Stomach (tissue), 8 donors: ENCODE measurements at regions not wholly inside any gene's neighbourhood (a gene's known extent, or its start where the extent isn't known, plus 50 kb on each side); places are given as distances from the start of the nearest gene placed in this dataset.

ENCODE experiments used
- DNase-seq, 2 donors: peaks; one replicate each; pipeline versions ENCODE4 v3.0.0 to v3.0.0-alpha.2; 2013 to 2019
- H3K27ac ChIP-seq, 5 donors: fragments of 200-600 bp in 4 of 5; sonication (generic) in 4 of 5; one replicate each; pipeline ENCODE4 v1.5.1; 2013 to 2019; ENCODE audit warnings: mild to moderate bottlenecking in 1 of 5, moderate library complexity in 1 of 5
- H3K27me3 ChIP-seq, 3 donors: fragments of 200-600 bp; sonication (generic); one replicate each; pipeline ENCODE4 v1.5.1; 2017 to 2019; ENCODE audit warnings: mixed run types in 1 of 3
- H3K36me3 ChIP-seq, 4 donors: fragments of 200-600 bp; sonication (generic); 1 replicate in 3 of 4; 2 replicates in 1 of 4; pipeline ENCODE4 v1.5.1; 2016 to 2019
- H3K4me1 ChIP-seq, 4 donors: fragments of 200-600 bp; sonication (generic); one replicate each; pipeline ENCODE4 v1.5.1; 2016 to 2019
- H3K4me3 ChIP-seq, 4 donors: fragments of 200-600 bp; sonication (generic) in 3 of 4; one replicate each; pipeline ENCODE4 v1.5.1; 2016 to 2019; ENCODE audit warnings: mild to moderate bottlenecking in 1 of 4
- H3K9me3 ChIP-seq, 4 donors: fragments of 200-600 bp; sonication (generic); one replicate each; pipeline ENCODE4 v1.5.1; 2016 to 2019
- EP300 ChIP-seq: sonication (generic); formaldehyde crosslinking; IDR thresholded peaks from one replicate; pipeline ENCODE4 v1.6.1; 2017; ENCODE audit warnings: antibody characterized with exemption
- POLR2A ChIP-seq, 4 donors: fragments of 450-650 bp; IDR thresholded peaks; one replicate each; pipeline ENCODE4 v1.6.1; 2016; ENCODE audit warnings: antibody characterized with exemption in 4 of 4, control low read depth in 2 of 4, mild to moderate bottlenecking in 1 of 4, moderate library complexity in 1 of 4
- POLR2AphosphoS5 ChIP-seq, 3 donors: sonication (generic); formaldehyde crosslinking; IDR thresholded peaks; one replicate each; pipeline ENCODE4 v1.6.1; 2016; ENCODE audit warnings: antibody characterized with exemption in 3 of 3
- WGBS, 5 donors: extraction: QIAGEN DNeasy Blood & Tissue Kit in 3 of 5; methylation state at CpG; one replicate each; pipeline versions ENCODE4 v1.1.5 to v1.1.7; 2013 to 2018; 5-methylcytosine and 5-hydroxymethylcytosine counted together
- intact Hi-C: fragments of 100-400 bp; cut with DNase I; formaldehyde crosslinking; loops from one replicate; pipeline ENCODE4 v1.15.1; 2023; ENCODE audit warnings: low total_unique reads
- TF ChIP-seq, protein P1 (sequence below), 7 experiments: fragments of 450-650 bp in 4 of 7; fragments of 200-600 bp in 3 of 7; sonication (generic) in 3 of 7; IDR thresholded peaks; one replicate each; pipeline ENCODE4 v1.5.1; 2016 to 2019; ENCODE audit warnings: antibody characterized with exemption in 7 of 7, control low read depth in 2 of 7, mild to moderate bottlenecking in 1 of 7
- donor health status: healthy with polysubstance abuse.
- donor health status: Bipolar disorder and iron deficiency.
- donor health status: healthy.

DNA sequence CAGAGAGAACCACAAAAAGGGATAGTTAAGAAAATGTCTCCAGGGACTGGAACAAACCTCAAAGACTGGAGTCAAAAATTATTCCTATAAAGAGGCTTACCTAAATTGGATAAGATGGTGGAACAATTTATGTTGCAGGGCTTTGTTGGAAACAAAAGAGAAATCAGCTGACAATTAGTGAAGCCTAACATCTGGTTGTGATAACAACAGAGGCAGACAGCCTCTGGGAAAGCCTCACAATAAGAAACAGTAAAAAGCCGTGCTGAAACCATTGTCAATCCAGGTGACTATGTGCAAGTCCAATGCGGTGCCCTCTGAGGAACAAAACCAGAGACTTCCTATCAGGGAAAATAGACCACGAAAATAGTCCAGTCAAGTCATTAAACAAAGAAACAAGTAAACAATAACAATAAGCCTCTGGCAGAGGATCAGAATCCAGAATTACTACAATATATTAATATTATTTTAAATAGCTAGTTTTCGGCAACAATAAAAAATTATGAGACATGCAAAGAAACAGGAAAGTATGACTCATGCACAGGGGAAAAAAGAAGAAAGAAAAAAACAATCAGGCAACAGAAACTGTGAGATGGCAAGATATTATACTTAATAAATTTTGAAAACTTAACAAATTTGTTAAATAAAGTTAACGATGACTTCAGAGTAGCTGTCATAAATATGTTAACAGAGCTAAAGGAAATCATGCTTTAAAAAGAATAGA lies 99.7 kb upstream of the RXFP2 start:
- Histone ChIP-seq H3K9me3 (peaks cover 0 to 17% (median 7%) of the 10 kb centered on the region in 4 donors), H3K27ac (no peak overlapping the region), H3K36me3 (no peaks in the 10 kb centered on the region), H3K4me1 (no peaks in the 10 kb centered on the region), H3K27me3 (no peaks in the 10 kb centered on the region), H3K4me3 (no peak overlapping the region)
- TF ChIP-seq EP300 (no peak), POLR2A (IDR thresholded peaks at IDR 0.05) (no peak), POLR2AphosphoS5 (IDR thresholded peaks at IDR 0.05) (no peak)
- TF ChIP-seq, protein P1, sequence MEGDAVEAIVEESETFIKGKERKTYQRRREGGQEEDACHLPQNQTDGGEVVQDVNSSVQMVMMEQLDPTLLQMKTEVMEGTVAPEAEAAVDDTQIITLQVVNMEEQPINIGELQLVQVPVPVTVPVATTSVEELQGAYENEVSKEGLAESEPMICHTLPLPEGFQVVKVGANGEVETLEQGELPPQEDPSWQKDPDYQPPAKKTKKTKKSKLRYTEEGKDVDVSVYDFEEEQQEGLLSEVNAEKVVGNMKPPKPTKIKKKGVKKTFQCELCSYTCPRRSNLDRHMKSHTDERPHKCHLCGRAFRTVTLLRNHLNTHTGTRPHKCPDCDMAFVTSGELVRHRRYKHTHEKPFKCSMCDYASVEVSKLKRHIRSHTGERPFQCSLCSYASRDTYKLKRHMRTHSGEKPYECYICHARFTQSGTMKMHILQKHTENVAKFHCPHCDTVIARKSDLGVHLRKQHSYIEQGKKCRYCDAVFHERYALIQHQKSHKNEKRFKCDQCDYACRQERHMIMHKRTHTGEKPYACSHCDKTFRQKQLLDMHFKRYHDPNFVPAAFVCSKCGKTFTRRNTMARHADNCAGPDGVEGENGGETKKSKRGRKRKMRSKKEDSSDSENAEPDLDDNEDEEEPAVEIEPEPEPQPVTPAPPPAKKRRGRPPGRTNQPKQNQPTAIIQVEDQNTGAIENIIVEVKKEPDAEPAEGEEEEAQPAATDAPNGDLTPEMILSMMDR (IDR thresholded peaks at IDR 0.05), result no peak
- WGBS, 5 donors, result 71 to 81% (median 73%) methylated on average over 5 of the region's 5 CpGs
- no peak for DNase-seq
- intact Hi-C loops, result no loop called here

DNA sequence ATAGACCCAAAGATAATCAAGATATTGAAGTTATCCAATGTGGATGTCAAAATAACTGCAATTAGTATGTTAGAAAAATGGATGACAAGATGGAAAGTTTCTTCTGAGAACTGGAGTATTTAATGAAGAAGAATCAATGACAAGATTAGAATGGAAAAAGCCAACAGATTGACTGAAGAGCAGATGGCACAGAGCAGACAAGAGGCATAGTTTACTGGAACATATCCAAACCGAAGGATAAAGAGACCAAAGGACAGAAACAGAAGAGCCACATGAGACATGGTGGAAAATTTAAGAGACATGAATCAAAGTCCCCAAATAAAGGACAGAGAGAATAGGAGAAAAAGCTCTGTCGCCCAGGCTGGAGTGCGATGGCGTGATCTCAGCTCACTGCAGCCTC lies 89.6 kb upstream of the RXFP2 start:
- H3K4me3 ChIP-seq, result no peak overlapping the region
- H3K27me3 ChIP-seq, result no peaks in the 10 kb centered on the region
- no peak for DNase-seq
- no peak for TF ChIP-seq POLR2A (IDR thresholded peaks at IDR 0.05)
- H3K27ac ChIP-seq, result no peak overlapping the region
- H3K9me3 ChIP-seq, result no peaks in the 10 kb centered on the region
- no peaks in the 10 kb centered on the region for H3K36me3 ChIP-seq
- H3K4me1 ChIP-seq, result no peaks in the 10 kb centered on the region
- intact Hi-C loops, result no loop called here
- WGBS, 5 donors, result 72 to 96% (median 77%) methylated on average over 4 of the region's 4 CpGs

DNA sequence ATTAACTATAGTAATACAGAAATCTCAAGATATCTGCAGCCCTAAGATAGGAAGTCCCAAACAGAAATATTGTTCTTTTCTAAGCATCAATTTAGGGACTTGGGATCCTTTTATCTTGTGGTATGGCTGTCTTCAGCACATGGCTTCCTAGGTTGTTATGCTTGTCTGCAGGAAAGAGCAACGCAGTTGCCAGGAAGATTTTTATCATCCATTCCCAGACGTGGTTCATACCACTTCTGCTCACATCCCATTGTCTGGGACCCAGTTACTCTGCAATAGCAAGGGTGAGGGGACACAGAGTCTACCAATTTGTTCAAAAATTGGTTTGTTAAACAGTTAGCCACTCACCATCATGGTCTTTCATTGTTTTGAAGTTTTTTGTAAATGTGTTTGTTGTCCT lies 85.6 kb upstream of the RXFP2 start:
- Histone ChIP-seq H3K27me3 (no peaks in the 10 kb centered on the region), H3K27ac (no peak overlapping the region), H3K9me3 (no peaks in the 10 kb centered on the region), H3K36me3 (no peaks in the 10 kb centered on the region), H3K4me1 (no peaks in the 10 kb centered on the region), H3K4me3 (no peak overlapping the region)
- no peak for TF ChIP-seq POLR2A (IDR thresholded peaks at IDR 0.05)
- no peak for TF ChIP-seq EP300
- TF ChIP-seq, protein P1 (IDR thresholded peaks at IDR 0.05), result no peak
- no peak for TF ChIP-seq POLR2AphosphoS5 (IDR thresholded peaks at IDR 0.05)
- WGBS, 5 donors, result 56 to 59% (median 58%) methylated on average over 2 of the region's 2 CpGs
- intact Hi-C loops, result no loop called here
- no peak for DNase-seq

DNA sequence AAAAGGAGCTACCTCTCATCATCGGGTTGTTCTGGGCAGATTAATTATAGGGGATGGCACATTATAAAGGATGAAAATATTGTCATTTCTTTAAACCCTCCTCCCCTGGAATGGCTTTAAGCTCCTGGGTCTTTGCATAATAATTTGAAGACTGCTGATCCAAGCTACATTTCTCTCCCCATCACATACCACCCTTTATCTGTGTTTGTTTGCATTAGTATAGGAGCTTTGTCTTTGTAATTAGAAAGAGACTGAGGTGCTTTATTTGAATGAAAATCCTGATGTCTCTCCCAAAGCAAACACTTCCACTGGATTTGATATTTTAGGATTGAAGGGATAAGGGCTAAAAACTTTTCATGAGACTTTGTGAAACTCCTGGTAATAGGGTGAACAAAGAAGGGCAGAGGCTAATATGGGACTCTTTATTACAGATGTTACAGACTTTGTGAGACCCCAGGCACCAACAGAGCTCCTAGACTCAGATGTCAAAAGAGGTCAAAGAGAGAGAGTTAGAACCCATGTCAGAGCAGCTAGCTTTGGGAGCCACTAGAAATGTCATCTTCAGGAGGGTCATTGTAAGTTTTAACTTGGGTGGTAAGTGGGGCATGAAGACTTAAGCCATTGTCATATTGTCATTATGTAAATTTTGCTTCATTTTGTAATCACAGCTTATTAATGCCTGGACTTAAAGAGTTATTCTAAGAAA lies 75.3 kb upstream of the RXFP2 start:
- Histone ChIP-seq H3K4me1 (no peaks in the 10 kb centered on the region), H3K27me3 (no peaks in the 10 kb centered on the region), H3K4me3 (no peak overlapping the region), H3K9me3 (no peaks in the 10 kb centered on the region), H3K36me3 (no peaks in the 10 kb centered on the region), H3K27ac (no peak overlapping the region)
- DNase-seq, result no peak
- TF ChIP-seq, protein P1 (IDR thresholded peaks at IDR 0.05), result no peak
- TF ChIP-seq EP300 (no peak), POLR2AphosphoS5 (IDR thresholded peaks at IDR 0.05) (no peak), POLR2A (IDR thresholded peaks at IDR 0.05) (no peak)
- WGBS, 5 donors, result 27 to 47% (median 43%) methylated on average over 1 of the region's 1 CpG
- intact Hi-C loops, result no loop called here
